HG02943 (cell line): ENCODE measurements at regions not wholly inside any gene's neighbourhood (a gene's known extent, or its start where the extent isn't known, plus 50 kb on each side); places are given as distances from the start of the nearest gene placed in this dataset.

Source experiments
- ATAC-seq: cut with Tn5 transposase; IDR thresholded peaks from one replicate; pipeline ENCODE4 v1.9.1; 2021; ENCODE audit warnings: mild to moderate bottlenecking, low read depth, moderate library complexity; ENCODE audit not compliant: unreplicated experiment

DNA sequence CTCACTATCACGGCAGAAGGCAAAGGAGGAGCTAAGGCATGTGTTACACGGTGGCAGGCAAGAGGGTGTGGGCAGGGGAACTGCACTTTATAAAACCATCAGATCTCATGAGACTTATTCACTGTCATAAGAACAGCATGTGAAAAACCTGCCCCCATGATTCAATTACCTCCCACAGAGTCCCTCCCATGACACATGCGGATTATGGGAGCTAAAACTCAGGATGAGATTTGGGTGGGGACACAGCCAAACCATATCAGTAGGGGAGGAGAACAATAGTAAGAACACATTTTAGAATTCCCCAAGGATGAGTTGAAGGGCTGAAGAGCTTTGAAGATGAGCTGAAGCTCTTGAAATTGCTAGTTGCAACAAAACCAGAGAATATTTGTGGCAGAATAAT lies 287.9 kb downstream of the SMARCA2 start:
- no peak for ATAC-seq

- ATAC-seq, result no peak
These were observed 292.3 kb downstream of the SMARCA2 start for GRCh38 chr9:2307480-2307879.

- ATAC-seq, result no peak
These were observed 296.8 kb downstream of the SMARCA2 start for GRCh38 chr9:2311920-2312319.

GRCh38 chr9:2313512-2313911 lies 298.4 kb downstream of the SMARCA2 start:
- no peak for ATAC-seq

DNA sequence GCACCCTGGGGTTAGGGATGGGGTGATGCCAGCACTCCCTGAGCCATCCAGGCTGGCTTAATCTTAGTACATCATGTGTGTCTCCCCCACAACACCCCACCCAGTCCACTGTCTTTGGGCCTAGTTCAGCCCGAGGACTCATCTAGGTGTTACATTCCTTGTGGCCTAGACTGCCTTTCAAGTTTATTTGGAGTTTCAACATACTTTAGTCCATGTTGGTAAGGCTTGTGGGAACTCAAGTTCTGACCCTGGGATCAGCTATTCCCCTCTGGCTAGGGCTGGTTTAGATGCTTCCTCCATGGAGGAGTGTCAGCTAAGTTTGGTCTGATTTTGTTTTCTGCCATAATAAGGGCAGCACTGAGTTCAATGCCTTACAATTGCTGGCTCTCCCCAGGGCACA lies 302.4 kb downstream of the SMARCA2 start:
- no peak for ATAC-seq

DNA sequence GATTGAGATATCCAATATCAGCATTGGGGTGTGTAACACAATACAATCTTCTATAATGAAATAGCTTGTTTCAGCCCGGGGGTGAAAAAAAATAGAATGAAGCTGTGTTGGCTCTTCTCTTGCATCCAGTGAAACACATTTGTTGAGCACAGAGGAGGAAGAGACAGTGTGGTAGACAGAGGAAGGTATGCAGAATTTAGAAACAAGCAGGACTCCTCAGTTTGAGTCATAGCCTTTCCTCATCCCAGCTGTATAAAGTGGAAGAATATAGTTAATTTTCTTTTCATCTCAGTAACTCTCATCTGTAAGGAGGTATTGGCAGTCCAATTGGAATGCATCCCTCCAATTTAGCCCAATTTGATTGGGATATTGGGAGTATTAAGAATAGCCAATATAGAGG lies 302.2 kb upstream of the VLDLR start:
- no peak for ATAC-seq

DNA sequence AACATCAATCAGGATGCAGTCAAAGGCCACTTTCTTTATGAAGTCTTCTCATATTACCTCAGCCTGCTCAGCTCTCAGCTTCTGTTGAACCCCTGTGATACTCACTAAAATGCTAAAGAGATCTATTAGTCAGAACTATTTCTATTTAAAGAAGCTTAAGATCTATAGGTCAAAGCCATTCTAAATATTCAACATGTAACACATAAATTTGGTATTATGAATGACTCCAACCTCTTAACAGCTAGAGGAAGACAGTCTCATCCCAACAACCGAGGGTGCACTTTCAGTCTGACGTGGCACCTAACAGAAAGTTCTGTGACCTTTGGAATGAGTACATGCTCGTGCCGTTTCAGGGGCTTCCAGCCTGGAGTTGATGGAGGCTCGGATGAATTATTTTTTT lies 301.5 kb upstream of the VLDLR start:
- no peak for ATAC-seq

DNA sequence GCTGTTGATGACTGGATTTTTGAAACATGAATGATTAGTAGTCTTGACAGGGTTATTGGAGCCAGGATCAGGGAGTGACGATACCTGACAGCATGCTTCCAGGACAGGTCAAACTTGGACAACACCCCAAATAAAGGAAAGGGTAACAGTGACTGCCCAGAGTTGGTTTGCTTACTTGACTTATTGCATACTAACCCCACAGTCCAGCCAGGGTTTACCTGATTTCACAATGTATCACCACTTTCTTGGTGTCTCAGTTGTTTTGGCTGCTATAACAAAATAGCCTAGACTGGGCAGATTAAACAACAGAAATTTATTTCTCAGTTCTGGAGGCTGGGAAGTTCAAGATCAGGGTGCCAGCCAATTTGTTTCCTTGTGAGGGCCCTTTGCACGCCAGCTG lies 301.0 kb upstream of the VLDLR start:
- ATAC-seq, result no peak

- ATAC-seq, result no peak
These were observed 300.0 kb upstream of the VLDLR start for GRCh38 chr9:2321523-2322148.

GRCh38 chr9:2324742-2325141 lies 296.8 kb upstream of the VLDLR start:
- ATAC-seq, result no peak

GRCh38 chr9:2332663-2333062 lies 288.9 kb upstream of the VLDLR start:
- ATAC-seq, result no peak

DNA sequence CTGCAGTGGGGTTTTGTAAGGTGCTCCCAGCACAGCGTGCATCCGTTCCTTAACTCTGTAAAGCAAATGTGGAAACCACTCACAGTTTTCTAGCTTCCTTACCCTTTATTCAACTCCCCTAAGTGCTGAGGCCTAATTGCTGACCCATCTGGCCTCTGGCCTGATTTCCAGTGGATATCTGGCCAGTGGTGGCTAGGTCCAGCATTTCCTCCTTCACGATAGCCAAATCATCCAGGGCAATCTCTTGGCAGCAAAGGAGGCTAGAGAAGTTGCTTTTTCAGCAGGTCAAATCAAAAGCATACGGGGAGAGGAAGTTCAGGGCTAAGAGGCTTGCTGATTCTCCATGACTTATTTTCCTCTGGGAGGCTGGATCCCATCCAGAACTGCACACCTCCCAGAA lies 286.3 kb upstream of the VLDLR start:
- ATAC-seq, result no peak

GRCh38 chr9:2336055-2336454 lies 285.5 kb upstream of the VLDLR start:
- no peak for ATAC-seq

GRCh38 chr9:2337131-2337530 lies 284.5 kb upstream of the VLDLR start:
- no peak for ATAC-seq

DNA sequence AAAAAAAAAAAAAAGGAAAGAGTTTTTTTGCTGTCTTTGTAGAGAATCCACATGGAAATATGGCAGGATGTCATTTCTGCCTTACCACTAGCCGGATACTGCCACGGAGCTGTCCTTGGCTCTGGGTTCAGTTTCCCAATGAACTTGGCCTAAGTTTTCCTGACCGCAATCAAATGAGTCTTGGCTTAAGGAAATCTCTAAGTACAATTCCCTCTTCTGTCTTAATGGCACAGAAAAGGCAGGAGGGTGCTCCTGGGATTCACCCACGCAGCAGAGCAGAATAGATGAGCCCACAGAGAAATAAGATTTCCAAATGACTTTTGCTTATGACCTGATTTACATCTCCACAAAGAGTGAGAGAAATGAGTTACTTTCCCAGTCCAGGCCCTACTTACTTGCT lies 284.0 kb upstream of the VLDLR start:
- no peak for ATAC-seq

DNA sequence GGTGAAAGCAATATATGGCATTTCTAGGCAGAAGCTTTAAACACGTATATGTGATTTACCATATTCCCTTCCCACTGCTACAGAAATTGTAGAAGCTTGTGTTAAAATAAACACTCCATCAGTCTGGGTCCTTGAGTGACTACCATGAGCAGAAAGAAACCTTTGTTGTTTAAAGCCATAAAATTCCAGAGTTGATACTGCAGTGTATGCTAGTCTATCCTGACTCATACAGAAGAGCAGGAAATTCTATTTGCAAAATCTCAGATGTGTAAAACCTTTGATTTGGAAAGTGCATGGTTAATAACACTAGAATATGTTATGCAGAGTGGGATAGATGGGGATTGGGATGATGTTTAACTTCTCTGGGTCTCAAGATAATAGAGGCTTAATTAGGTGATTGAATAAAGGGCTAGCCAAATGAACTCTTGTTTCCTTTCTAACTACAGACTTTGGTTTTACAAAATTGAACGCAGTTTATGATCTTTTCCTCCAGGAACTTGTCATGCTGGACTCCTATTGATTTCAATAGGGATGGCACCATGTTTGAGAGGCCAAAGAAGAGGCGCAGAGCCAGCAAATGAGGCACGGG lies 282.7 kb upstream of the VLDLR start:
- no peak for ATAC-seq

DNA sequence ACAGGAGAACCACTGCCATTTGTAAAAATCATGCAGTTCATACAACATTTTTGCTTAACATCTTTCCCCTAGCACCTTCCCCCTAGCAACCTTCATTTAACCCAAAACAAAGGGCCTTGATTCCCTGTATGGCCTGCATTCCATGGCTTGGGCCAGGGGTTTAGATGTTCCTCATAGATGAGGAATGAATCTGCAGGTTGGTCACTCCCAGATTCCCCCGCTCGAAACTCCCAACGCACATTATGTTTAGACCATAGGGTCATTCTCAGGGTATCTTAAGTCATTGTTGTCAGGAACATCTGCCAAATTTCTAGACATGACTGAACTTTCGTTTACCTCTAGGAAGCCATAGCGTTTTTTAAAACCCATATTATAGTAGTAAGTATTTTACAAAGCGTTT lies 282.2 kb upstream of the VLDLR start:
- ATAC-seq, result no peak

DNA sequence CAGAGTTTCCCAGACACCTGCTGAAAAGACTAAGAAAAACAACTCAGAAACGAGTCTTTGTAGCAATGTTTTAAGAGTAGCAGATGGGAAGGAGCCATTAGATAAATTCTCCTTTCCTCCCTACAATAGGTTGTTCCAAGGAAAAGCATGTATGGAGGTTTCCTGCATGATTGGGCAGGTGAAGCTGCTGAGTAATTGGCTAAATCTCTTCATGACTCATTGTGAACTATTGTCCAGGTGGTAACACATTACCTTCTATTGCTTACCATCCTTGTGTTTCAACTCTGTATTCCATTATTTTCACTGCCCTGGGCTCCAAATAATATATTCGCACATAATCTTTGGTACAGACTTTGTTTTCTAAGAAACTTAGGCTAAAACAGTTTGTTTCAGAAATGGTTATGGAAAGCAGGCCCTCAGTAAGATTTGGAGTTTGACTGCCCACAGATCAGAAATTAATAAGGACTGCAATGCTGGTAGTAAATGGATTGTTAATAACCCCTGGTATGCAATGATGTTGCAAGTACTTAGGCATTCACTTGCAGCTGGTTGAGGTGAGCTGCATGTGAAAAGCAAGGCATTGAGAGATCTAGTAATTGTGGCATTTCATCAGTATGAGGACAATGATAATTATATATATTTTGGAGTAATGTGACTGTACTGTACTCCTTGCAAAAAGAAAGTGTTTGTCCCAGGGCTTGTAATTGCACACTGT lies 281.4 kb upstream of the VLDLR start:
- ATAC-seq, result no peak

- no peak for ATAC-seq
These were observed 280.5 kb upstream of the VLDLR start for GRCh38 chr9:2341126-2341525.

DNA sequence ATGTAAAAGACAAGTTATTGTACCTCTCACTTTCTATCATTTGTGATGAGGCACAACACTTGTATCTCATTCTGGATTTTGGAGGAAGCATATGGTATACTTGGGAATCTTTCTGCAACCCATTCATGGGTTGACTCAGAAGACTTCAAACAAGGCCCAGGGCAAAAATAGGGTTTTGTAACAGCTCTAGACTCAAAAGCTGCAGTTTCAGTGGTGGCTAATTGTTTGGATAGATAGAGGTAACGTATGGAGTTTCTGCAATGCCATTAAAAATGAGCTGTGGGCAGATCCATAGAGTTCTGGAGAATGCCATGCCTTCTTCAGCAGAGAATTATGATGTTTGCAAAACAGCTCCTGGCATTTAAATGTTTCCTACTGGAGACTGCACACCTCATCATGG lies 279.6 kb upstream of the VLDLR start:
- no peak for ATAC-seq

- no peak for ATAC-seq
These were observed 277.8 kb upstream of the VLDLR start for GRCh38 chr9:2343756-2344155.

- no peak for ATAC-seq
These were observed 277.2 kb upstream of the VLDLR start for GRCh38 chr9:2344436-2344835.
